T-helper 2 cell treated with Interferon-gamma antibody and Interleukin-4, amounts not matched to agents 100 ng/mL and 5 ng/mL, for 36 hours (primary cell): ENCODE measurements at regions not wholly inside any gene's neighbourhood (a gene's known extent, or its start where the extent isn't known, plus 50 kb on each side); places are given as distances from the start of the nearest gene placed in this dataset.
"Not testable (repeated sequence)": the region's sequence is repeated elsewhere in the genome, so short reads cannot be mapped to it uniquely, and the experiment has no call there.

ENCODE experiments used
- intact Hi-C: fragments of 100-400 bp; cut with micrococcal nuclease; formaldehyde crosslinking; loops from one replicate; pipeline ENCODE4 v1.15.1; 2023

- intact Hi-C loops: not testable (repeated sequence)
These were observed 380.5 kb upstream of the FTMT start for GRCh38 chr5:121471222-121471621.

GRCh38 chr5:121478636-121479035 lies 373.0 kb upstream of the FTMT start:
- intact Hi-C loops: no loop called here

- intact Hi-C loops: no loop called here
These were observed 372.3 kb upstream of the FTMT start for GRCh38 chr5:121479337-121479736.

GRCh38 chr5:121485281-121485680 lies 366.4 kb upstream of the FTMT start:
- intact Hi-C loops: no loop called here

- intact Hi-C loops: not testable (repeated sequence)
These were observed 365.7 kb upstream of the FTMT start for GRCh38 chr5:121485999-121486398.

GRCh38 chr5:121489972-121490371 lies 361.7 kb upstream of the FTMT start:
- intact Hi-C loops: no loop called here

GRCh38 chr5:121497176-121497575 lies 354.5 kb upstream of the FTMT start:
- intact Hi-C loops: no loop called here

GRCh38 chr5:121500310-121500709 lies 351.4 kb upstream of the FTMT start:
- intact Hi-C loops: no loop called here

- intact Hi-C loops: no loop called here
These were observed 348.4 kb upstream of the FTMT start for GRCh38 chr5:121503111-121503840.

- intact Hi-C loops: no loop called here
These were observed 334.7 kb upstream of the FTMT start for GRCh38 chr5:121516997-121517396.

- intact Hi-C loops: no loop called here
These were observed 326.0 kb upstream of the FTMT start for GRCh38 chr5:121525706-121526105.

- intact Hi-C loops: no loop called here
These were observed 324.8 kb upstream of the FTMT start for GRCh38 chr5:121526908-121527307.

- intact Hi-C loops: no loop called here
These were observed 317.9 kb upstream of the FTMT start for GRCh38 chr5:121533814-121534213.

- intact Hi-C loops: no loop called here
These were observed 300.7 kb upstream of the FTMT start for GRCh38 chr5:121550989-121551388.

- intact Hi-C loops: no loop called here
These were observed 291.9 kb upstream of the FTMT start for GRCh38 chr5:121559832-121560231.

- intact Hi-C loops: no loop called here
These were observed 279.6 kb upstream of the FTMT start for GRCh38 chr5:121572061-121572460.

- intact Hi-C loops: no loop called here
These were observed 277.8 kb upstream of the FTMT start for GRCh38 chr5:121573721-121574382.

- intact Hi-C loops: no loop called here
These were observed 270.1 kb upstream of the FTMT start for GRCh38 chr5:121581588-121581987.

GRCh38 chr5:121596882-121597281 lies 254.8 kb upstream of the FTMT start:
- intact Hi-C loops: no loop called here

- intact Hi-C loops: no loop called here
These were observed 242.9 kb upstream of the FTMT start for GRCh38 chr5:121608826-121609225.

- intact Hi-C loops: no loop called here
These were observed 227.6 kb upstream of the FTMT start for GRCh38 chr5:121624035-121624434.

- intact Hi-C loops: no loop called here
These were observed 222.9 kb upstream of the FTMT start for GRCh38 chr5:121628783-121629182.

GRCh38 chr5:121630402-121630801 lies 221.3 kb upstream of the FTMT start:
- intact Hi-C loops: no loop called here
